ENCODE measurements at regions not wholly inside any gene's neighbourhood (a gene's known extent, or its start where the extent isn't known, plus 50 kb on each side); places are given as distances from the start of the nearest gene placed in this dataset.

DNA sequence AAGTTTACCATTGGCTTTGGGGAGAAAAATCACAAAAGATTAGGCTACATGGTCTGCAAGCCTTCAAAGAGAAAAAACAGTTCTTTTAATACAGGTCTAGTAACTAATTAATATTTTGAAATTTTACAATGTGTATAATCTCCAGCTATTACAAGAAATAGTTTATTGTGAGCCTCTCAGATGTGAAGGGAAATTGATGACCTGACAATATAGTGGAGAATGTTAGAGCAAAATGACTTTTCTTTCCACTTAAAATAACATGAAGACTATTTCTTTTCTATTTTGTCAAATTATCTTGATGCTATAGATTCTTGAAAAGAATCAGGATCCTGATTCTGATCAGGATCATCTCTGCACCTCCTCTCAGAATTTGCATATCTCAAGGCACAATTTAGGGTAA lies 362.3 kb downstream of the PMP22 start:
- Histone ChIP-seq H3K9me3 (replicated peaks; ENCODE audit: insufficient read depth, low read length) (no peaks in the 10 kb centered on the region), H3K27me3 (replicated peaks; ENCODE audit: insufficient read depth, low read length) (no peaks in the 10 kb centered on the region), H3K36me3 (replicated peaks; ENCODE audit: insufficient read depth, low read length) (no peaks in the 10 kb centered on the region), H3K9me2 (replicated peaks; ENCODE audit: insufficient read depth, low read length) (no peaks in the 10 kb centered on the region), H3K4me3 (ENCODE audit: low read length) (no peak overlapping the region), H4K20me1 (ENCODE audit: insufficient read depth, low read length) (no peaks in the 10 kb centered on the region), H3K79me2 (ENCODE audit: low read length) (no peaks in the 10 kb centered on the region), H2AFZ (ENCODE audit: low read length) (no peak overlapping the region), H3F3A (ENCODE audit: insufficient read depth, low read length) (no peaks in the 10 kb centered on the region), H3K27ac (ENCODE audit: low read length) (no peak overlapping the region), H3K4me1 (ENCODE audit: low read length) (no peaks in the 10 kb centered on the region), H3K4me2 (ENCODE audit: low read depth, low read length) (no peak overlapping the region), H3K9ac (ENCODE audit: low read length) (no peak overlapping the region)
- TF ChIP-seq EZH2phosphoT487 (IDR thresholded peaks at IDR 0.05; ENCODE audit: low read length) = no peak
- TF ChIP-seq, protein P1, sequence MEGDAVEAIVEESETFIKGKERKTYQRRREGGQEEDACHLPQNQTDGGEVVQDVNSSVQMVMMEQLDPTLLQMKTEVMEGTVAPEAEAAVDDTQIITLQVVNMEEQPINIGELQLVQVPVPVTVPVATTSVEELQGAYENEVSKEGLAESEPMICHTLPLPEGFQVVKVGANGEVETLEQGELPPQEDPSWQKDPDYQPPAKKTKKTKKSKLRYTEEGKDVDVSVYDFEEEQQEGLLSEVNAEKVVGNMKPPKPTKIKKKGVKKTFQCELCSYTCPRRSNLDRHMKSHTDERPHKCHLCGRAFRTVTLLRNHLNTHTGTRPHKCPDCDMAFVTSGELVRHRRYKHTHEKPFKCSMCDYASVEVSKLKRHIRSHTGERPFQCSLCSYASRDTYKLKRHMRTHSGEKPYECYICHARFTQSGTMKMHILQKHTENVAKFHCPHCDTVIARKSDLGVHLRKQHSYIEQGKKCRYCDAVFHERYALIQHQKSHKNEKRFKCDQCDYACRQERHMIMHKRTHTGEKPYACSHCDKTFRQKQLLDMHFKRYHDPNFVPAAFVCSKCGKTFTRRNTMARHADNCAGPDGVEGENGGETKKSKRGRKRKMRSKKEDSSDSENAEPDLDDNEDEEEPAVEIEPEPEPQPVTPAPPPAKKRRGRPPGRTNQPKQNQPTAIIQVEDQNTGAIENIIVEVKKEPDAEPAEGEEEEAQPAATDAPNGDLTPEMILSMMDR (IDR thresholded peaks at IDR 0.05; ENCODE audit: low read length) = no peak
- no peak for TF ChIP-seq EZH2 (optimal IDR thresholded peaks at IDR 0.05; ENCODE audit: low read depth, low read length)
- DNase-seq = no peak

DNA sequence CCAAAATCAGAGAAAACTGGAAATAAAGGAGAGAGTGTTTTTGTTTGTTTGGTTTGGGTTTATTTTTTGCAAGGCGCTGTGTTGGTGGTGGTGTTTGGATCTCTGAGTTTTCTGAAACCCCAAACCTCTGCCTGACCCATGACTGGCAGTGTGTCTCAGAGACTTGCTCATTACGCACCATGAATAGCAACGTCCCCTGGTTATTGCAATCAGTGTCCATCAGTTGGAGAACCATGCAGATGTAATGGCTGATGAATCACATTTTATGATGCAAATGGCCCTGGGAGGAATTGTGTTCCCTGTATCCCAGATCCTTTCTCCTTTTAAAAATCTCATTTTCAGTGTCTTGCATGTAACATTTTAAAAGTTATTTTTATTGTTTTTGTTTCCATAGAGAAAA lies 362.8 kb downstream of the PMP22 start:
- Histone ChIP-seq H3K36me3 (replicated peaks; ENCODE audit: insufficient read depth, low read length) (no peaks in the 10 kb centered on the region), H3K79me2 (ENCODE audit: low read length) (no peaks in the 10 kb centered on the region), H3K4me3 (ENCODE audit: low read length) (no peak overlapping the region), H3K4me2 (ENCODE audit: low read depth, low read length) (no peak overlapping the region), H2AFZ (ENCODE audit: low read length) (no peak overlapping the region), H3K9me2 (replicated peaks; ENCODE audit: insufficient read depth, low read length) (no peaks in the 10 kb centered on the region), H3K9me3 (replicated peaks; ENCODE audit: insufficient read depth, low read length) (no peaks in the 10 kb centered on the region), H4K20me1 (ENCODE audit: insufficient read depth, low read length) (no peaks in the 10 kb centered on the region), H3K27ac (ENCODE audit: low read length) (no peak overlapping the region), H3K9ac (ENCODE audit: low read length) (no peak overlapping the region), H3K27me3 (replicated peaks; ENCODE audit: insufficient read depth, low read length) (no peaks in the 10 kb centered on the region), H3F3A (ENCODE audit: insufficient read depth, low read length) (no peaks in the 10 kb centered on the region), H3K4me1 (ENCODE audit: low read length) (no peaks in the 10 kb centered on the region)
- no peak for DNase-seq
- TF ChIP-seq EZH2phosphoT487 (IDR thresholded peaks at IDR 0.05; ENCODE audit: low read length) = no peak
- TF ChIP-seq, protein P1 (IDR thresholded peaks at IDR 0.05; ENCODE audit: low read length) = no peak
- TF ChIP-seq EZH2 (optimal IDR thresholded peaks at IDR 0.05; ENCODE audit: low read depth, low read length) = no peak

DNA sequence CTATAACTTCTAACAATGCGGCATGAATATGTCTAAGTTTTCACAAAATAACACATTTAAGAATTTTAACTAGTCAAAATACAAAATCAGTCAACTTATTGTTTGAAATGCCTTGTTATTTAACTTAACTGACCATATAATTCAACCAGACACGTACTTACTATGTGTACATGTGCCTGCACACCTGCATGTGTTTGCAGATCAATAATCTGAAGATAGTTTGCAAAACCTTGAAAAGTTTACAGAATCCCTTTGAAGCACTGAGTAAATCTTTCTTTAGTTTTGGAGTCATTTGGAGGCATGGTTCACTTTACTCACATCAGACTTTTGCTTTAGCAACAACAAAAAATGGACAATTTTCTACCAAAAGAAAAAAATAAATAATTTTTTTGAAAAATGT lies 363.8 kb downstream of the PMP22 start:
- Histone ChIP-seq H3K4me1 (ENCODE audit: low read length) (no peaks in the 10 kb centered on the region), H2AFZ (ENCODE audit: low read length) (no peak overlapping the region), H3K4me3 (ENCODE audit: low read length) (no peak overlapping the region), H3K27ac (ENCODE audit: low read length) (no peak overlapping the region), H3K9me3 (replicated peaks; ENCODE audit: insufficient read depth, low read length) (no peaks in the 10 kb centered on the region), H3K4me2 (ENCODE audit: low read depth, low read length) (no peak overlapping the region), H3K27me3 (replicated peaks; ENCODE audit: insufficient read depth, low read length) (no peaks in the 10 kb centered on the region), H4K20me1 (ENCODE audit: insufficient read depth, low read length) (no peaks in the 10 kb centered on the region), H3K79me2 (ENCODE audit: low read length) (no peaks in the 10 kb centered on the region), H3K36me3 (replicated peaks; ENCODE audit: insufficient read depth, low read length) (no peaks in the 10 kb centered on the region), H3K9me2 (replicated peaks; ENCODE audit: insufficient read depth, low read length) (no peaks in the 10 kb centered on the region), H3K9ac (ENCODE audit: low read length) (no peak overlapping the region), H3F3A (ENCODE audit: insufficient read depth, low read length) (no peaks in the 10 kb centered on the region)
- DNase-seq = no peak
- TF ChIP-seq EZH2 (optimal IDR thresholded peaks at IDR 0.05; ENCODE audit: low read depth, low read length) (no peak), EZH2phosphoT487 (IDR thresholded peaks at IDR 0.05; ENCODE audit: low read length) (no peak)
- TF ChIP-seq, protein P1 (IDR thresholded peaks at IDR 0.05; ENCODE audit: low read length) = no peak
